ENCODE measurements at regions not wholly inside any gene's neighbourhood (a gene's known extent, or its start where the extent isn't known, plus 50 kb on each side); places are given as distances from the start of the nearest gene placed in this dataset.

GRCh38 chr3:104610730-104611652 lies 755.7 kb upstream of the ALCAM start:
- no peak for DNase-seq

- no peak for DNase-seq
These were observed 754.5 kb upstream of the ALCAM start for GRCh38 chr3:104612218-104612617.

- no peak for DNase-seq
These were observed 752.1 kb upstream of the ALCAM start for GRCh38 chr3:104614564-104614963.

GRCh38 chr3:104628185-104628789 lies 738.4 kb upstream of the ALCAM start:
- peak; percentile 30 for DNase-seq

- DNase-seq: no peak
These were observed 737.7 kb upstream of the ALCAM start for GRCh38 chr3:104629038-104629437.

GRCh38 chr3:104631254-104631653 lies 735.5 kb upstream of the ALCAM start:
- no peak for DNase-seq

GRCh38 chr3:104632521-104632920 lies 734.2 kb upstream of the ALCAM start:
- no peak for DNase-seq

GRCh38 chr3:104632947-104633346 lies 733.8 kb upstream of the ALCAM start:
- no peak for DNase-seq

GRCh38 chr3:104635872-104636580 lies 730.7 kb upstream of the ALCAM start:
- no peak for DNase-seq

- no peak for DNase-seq
These were observed 723.9 kb upstream of the ALCAM start for GRCh38 chr3:104642827-104643226.

- no peak for DNase-seq
These were observed 720.5 kb upstream of the ALCAM start for GRCh38 chr3:104646196-104646595.

GRCh38 chr3:104648823-104649222 lies 717.9 kb upstream of the ALCAM start:
- no peak for DNase-seq

- DNase-seq: no peak
These were observed 697.6 kb upstream of the ALCAM start for GRCh38 chr3:104669083-104669482.

- DNase-seq: no peak
These were observed 694.4 kb upstream of the ALCAM start for GRCh38 chr3:104672331-104672730.

GRCh38 chr3:104673981-104674380 lies 692.7 kb upstream of the ALCAM start:
- no peak for DNase-seq

GRCh38 chr3:104676241-104676640 lies 690.5 kb upstream of the ALCAM start:
- no peak for DNase-seq

- DNase-seq: no peak
These were observed 688.8 kb upstream of the ALCAM start for GRCh38 chr3:104677932-104678331.

GRCh38 chr3:104685492-104685891 lies 681.2 kb upstream of the ALCAM start:
- no peak for DNase-seq

- DNase-seq: no peak
These were observed 679.3 kb upstream of the ALCAM start for GRCh38 chr3:104687362-104687761.

GRCh38 chr3:104696470-104696869 lies 670.2 kb upstream of the ALCAM start:
- no peak for DNase-seq

GRCh38 chr3:104711406-104711805 lies 655.3 kb upstream of the ALCAM start:
- DNase-seq: no peak

GRCh38 chr3:104715972-104716371 lies 650.7 kb upstream of the ALCAM start:
- no peak for DNase-seq

- DNase-seq: no peak
These were observed 648.9 kb upstream of the ALCAM start for GRCh38 chr3:104717828-104718196.

- no peak for DNase-seq
These were observed 643.7 kb upstream of the ALCAM start for GRCh38 chr3:104723000-104723399.
